ENCODE measurements at regions not wholly inside any gene's neighbourhood (a gene's known extent, or its start where the extent isn't known, plus 50 kb on each side); places are given as distances from the start of the nearest gene placed in this dataset.

DNA sequence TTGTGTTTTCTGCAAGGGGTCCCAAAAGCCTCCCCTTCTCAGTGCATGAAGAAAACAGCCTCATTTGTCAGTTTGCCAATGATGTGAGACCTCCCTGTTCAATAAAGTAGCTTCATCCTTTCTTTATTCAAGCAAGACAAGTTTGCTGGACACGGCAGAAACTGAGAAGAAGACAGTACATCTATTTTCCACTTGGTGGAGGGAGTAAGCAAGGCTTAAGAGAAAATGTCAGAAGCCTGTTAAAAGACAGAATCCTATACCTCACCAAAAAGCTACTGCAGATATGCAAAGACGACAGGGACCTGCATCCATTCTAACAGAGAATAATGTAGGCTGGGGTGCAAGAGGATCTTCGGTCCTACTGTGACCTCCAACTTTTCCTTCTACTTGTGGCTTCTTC lies 506.8 kb upstream of the VRK2 start:
- no peaks in the 10 kb centered on the region for H3K36me3 Mint-ChIP-seq (ENCODE audit: insufficient read depth in 1 of 3, low read depth in 3 of 3)
- Histone ChIP-seq H3K14ac (ENCODE audit: insufficient read depth, low read length) (no peak overlapping the region), H3K27ac (ENCODE audit: insufficient read length, low read depth, low read length) (no peak overlapping the region), H3K9me3 (ENCODE audit: control insufficient read depth, low read depth, low read length) (no peaks in the 10 kb centered on the region), H2BK15ac (ENCODE audit: low read depth, low read length) (no peak overlapping the region), H3K4me1 (ENCODE audit: insufficient read depth, low read length) (no peaks in the 10 kb centered on the region), H2AK5ac (ENCODE audit: insufficient read length, low read length) (no peak overlapping the region), H3K56ac (ENCODE audit: insufficient read length, low read depth, low read length) (no peak overlapping the region), H4K20me1 (ENCODE audit: control insufficient read depth, insufficient read depth, insufficient read length) (no peaks in the 10 kb centered on the region), H4K91ac (ENCODE audit: insufficient read length, low read depth, low read length) (no peak overlapping the region), H4K8ac (replicated peaks; ENCODE audit: insufficient read length, low read depth, low read length) (no peak overlapping the region), H4K5ac (ENCODE audit: insufficient read length, low read depth, low read length) (no peak overlapping the region), H3K79me1 (ENCODE audit: insufficient read depth, low read depth, low read length, poor library complexity, severe bottlenecking) (no peaks in the 10 kb centered on the region), H2AFZ (ENCODE audit: low read length) (no peak overlapping the region), H3K23ac (ENCODE audit: insufficient read length, low read depth, low read length) (no peak overlapping the region), H3K27me3 (ENCODE audit: insufficient read depth, low read length) (no peaks in the 10 kb centered on the region), H3K23me2 (ENCODE audit: insufficient read length, low read depth, low read length, poor library complexity, severe bottlenecking) (no peaks in the 10 kb centered on the region), H2BK12ac (ENCODE audit: insufficient read length, low read depth, low read length) (no peak overlapping the region), H3K4ac (ENCODE audit: low read depth, low read length) (no peak overlapping the region), H2BK20ac (ENCODE audit: low read depth, low read length, poor library complexity, severe bottlenecking) (no peak overlapping the region), H3K9ac (ENCODE audit: extremely low read depth, insufficient read length, low read length) (no peak overlapping the region), H2BK5ac (ENCODE audit: insufficient read length, low read length) (no peak overlapping the region), H2BK120ac (ENCODE audit: low read depth, low read length, poor library complexity, severe bottlenecking) (no peak overlapping the region), H3K18ac (ENCODE audit: insufficient read length, low read depth, low read length) (no peak overlapping the region), H3K4me2 (ENCODE audit: insufficient read depth, insufficient read length, low read length) (no peak overlapping the region), H3K79me2 (ENCODE audit: insufficient read depth, low read length) (no peaks in the 10 kb centered on the region), H3T11ph (ENCODE audit: low read length) (no peak overlapping the region)
- H3K9me3 Mint-ChIP-seq: no peaks in the 10 kb centered on the region
- H3K27me3 Mint-ChIP-seq (ENCODE audit: low read depth): no peaks in the 10 kb centered on the region
- no peak overlapping the region for H3K4me3 Mint-ChIP-seq
- no peak for DNase-seq
- H3K27ac Mint-ChIP-seq: no peak overlapping the region
- no peaks in the 10 kb centered on the region for H3K4me1 Mint-ChIP-seq
- TF ChIP-seq, protein P1, sequence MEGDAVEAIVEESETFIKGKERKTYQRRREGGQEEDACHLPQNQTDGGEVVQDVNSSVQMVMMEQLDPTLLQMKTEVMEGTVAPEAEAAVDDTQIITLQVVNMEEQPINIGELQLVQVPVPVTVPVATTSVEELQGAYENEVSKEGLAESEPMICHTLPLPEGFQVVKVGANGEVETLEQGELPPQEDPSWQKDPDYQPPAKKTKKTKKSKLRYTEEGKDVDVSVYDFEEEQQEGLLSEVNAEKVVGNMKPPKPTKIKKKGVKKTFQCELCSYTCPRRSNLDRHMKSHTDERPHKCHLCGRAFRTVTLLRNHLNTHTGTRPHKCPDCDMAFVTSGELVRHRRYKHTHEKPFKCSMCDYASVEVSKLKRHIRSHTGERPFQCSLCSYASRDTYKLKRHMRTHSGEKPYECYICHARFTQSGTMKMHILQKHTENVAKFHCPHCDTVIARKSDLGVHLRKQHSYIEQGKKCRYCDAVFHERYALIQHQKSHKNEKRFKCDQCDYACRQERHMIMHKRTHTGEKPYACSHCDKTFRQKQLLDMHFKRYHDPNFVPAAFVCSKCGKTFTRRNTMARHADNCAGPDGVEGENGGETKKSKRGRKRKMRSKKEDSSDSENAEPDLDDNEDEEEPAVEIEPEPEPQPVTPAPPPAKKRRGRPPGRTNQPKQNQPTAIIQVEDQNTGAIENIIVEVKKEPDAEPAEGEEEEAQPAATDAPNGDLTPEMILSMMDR (conservative IDR thresholded peaks at IDR 0.05): no peak
- WGBS (ENCODE audit: extremely low coverage, insufficient read length, low lambda C conversion rate): no CpG with 5 or more reads among the region's 3 CpGs

All from H9 (cell line).